Ovary (tissue), 3 donors: ENCODE measurements at regions not wholly inside any gene's neighbourhood (a gene's known extent, or its start where the extent isn't known, plus 50 kb on each side); places are given as distances from the start of the nearest gene placed in this dataset.

Experiments used
- EP300 ChIP-seq: sonication (generic); formaldehyde crosslinking; IDR thresholded peaks from one replicate; pipeline ENCODE4 v1.6.1; 2017; ENCODE audit warnings: antibody characterized with exemption
- POLR2A ChIP-seq: fragments of 450-650 bp; IDR thresholded peaks from one replicate; pipeline ENCODE4 v1.6.1; 2017; ENCODE audit warnings: antibody characterized with exemption, mild to moderate bottlenecking, moderate library complexity
- TF ChIP-seq, protein P1 (sequence below), 3 donors: fragments of 450-650 bp in 2 of 3; fragments of 200-600 bp in 1 of 3; IDR thresholded peaks; one replicate each; pipeline versions ENCODE4 v1.5.1 to v1.8.0; 2016 to 2022; ENCODE audit warnings: antibody characterized with exemption in 3 of 3, mild to moderate bottlenecking in 1 of 3
- donor health status: DM: no; HTN: no; CAD: no.

GRCh38 chr12:58747533-58747932 is 172.8 kb downstream of the LRIG3 start:
- TF ChIP-seq, protein P1, sequence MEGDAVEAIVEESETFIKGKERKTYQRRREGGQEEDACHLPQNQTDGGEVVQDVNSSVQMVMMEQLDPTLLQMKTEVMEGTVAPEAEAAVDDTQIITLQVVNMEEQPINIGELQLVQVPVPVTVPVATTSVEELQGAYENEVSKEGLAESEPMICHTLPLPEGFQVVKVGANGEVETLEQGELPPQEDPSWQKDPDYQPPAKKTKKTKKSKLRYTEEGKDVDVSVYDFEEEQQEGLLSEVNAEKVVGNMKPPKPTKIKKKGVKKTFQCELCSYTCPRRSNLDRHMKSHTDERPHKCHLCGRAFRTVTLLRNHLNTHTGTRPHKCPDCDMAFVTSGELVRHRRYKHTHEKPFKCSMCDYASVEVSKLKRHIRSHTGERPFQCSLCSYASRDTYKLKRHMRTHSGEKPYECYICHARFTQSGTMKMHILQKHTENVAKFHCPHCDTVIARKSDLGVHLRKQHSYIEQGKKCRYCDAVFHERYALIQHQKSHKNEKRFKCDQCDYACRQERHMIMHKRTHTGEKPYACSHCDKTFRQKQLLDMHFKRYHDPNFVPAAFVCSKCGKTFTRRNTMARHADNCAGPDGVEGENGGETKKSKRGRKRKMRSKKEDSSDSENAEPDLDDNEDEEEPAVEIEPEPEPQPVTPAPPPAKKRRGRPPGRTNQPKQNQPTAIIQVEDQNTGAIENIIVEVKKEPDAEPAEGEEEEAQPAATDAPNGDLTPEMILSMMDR (IDR thresholded peaks at IDR 0.05), result no peak
- TF ChIP-seq POLR2A, result no peak
- TF ChIP-seq EP300, result no peak
